ENCODE measurements at regions not wholly inside any gene's neighbourhood (a gene's known extent, or its start where the extent isn't known, plus 50 kb on each side); places are given as distances from the start of the nearest gene placed in this dataset.

DNA sequence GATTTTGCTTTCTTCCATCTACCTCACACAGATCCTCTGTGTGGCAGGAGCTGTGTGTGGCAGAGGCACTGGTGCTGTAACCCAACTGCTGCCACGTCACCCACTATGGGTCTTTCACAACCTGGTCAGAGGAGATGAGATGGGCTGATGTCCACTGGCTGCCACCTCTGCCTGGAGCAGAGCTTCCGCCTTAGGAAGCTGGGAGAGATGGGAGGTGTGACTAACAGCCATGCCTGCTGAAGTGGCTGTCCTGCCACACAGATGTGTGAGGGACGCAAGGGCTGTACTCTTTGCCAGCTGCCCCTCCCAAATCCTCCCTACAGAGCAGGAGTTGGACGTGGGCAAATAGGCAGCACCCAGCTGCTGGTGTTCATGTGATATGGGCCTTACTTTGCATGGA is 329.5 kb downstream of the GABRB3 start:
- Histone ChIP-seq H3K4me1 (ENCODE audit: low read depth, poor library complexity, severe bottlenecking) (no peaks in the 10 kb centered on the region), H3K9ac (no peak overlapping the region), H2AFZ (ENCODE audit: low read depth) (no peak overlapping the region), H4K20me1 (ENCODE audit: insufficient read depth) (no peaks in the 10 kb centered on the region), H3K79me2 (ENCODE audit: insufficient read depth, low read depth) (no peaks in the 10 kb centered on the region), H3K4me2 (no peak overlapping the region), H3K27ac (no peak overlapping the region), H3K36me3 (ENCODE audit: insufficient read depth) (no peaks in the 10 kb centered on the region), H3K4me3 (IDR thresholded peaks at IDR 0.05; ENCODE audit: insufficient read depth, low read depth, low read length) (no peak overlapping the region), H3K27me3 (ENCODE audit: insufficient read depth, low read depth) (no peaks in the 10 kb centered on the region)
- TF ChIP-seq, protein P1, sequence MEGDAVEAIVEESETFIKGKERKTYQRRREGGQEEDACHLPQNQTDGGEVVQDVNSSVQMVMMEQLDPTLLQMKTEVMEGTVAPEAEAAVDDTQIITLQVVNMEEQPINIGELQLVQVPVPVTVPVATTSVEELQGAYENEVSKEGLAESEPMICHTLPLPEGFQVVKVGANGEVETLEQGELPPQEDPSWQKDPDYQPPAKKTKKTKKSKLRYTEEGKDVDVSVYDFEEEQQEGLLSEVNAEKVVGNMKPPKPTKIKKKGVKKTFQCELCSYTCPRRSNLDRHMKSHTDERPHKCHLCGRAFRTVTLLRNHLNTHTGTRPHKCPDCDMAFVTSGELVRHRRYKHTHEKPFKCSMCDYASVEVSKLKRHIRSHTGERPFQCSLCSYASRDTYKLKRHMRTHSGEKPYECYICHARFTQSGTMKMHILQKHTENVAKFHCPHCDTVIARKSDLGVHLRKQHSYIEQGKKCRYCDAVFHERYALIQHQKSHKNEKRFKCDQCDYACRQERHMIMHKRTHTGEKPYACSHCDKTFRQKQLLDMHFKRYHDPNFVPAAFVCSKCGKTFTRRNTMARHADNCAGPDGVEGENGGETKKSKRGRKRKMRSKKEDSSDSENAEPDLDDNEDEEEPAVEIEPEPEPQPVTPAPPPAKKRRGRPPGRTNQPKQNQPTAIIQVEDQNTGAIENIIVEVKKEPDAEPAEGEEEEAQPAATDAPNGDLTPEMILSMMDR (conservative IDR thresholded peaks at IDR 0.05; ENCODE audit: low read depth, low read length): no peak

DNA sequence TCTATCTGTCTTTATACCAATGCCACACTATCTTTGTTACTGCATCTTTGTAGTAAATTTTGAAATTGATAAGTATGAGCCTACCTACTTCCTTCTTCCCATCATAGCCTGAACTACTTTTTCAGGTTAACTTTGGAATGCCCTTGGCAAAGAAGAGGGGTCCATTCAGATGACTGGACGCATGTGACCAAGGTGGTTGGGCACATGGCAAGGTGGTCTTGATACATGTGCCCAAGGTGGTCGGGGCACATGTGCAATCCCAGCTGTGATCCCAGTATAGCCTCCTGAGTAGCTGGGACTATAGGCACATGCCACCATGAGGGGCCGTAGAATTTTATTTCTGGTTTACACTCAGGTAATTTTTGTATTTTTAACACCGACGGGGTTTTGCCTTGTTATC is 330.2 kb downstream of the GABRB3 start:
- Histone ChIP-seq H3K9ac (no peak overlapping the region), H2AFZ (ENCODE audit: low read depth) (no peak overlapping the region), H3K27me3 (ENCODE audit: insufficient read depth, low read depth) (no peaks in the 10 kb centered on the region), H3K4me2 (no peak overlapping the region), H3K79me2 (ENCODE audit: insufficient read depth, low read depth) (no peaks in the 10 kb centered on the region), H3K27ac (no peak overlapping the region), H3K4me3 (IDR thresholded peaks at IDR 0.05; ENCODE audit: insufficient read depth, low read depth, low read length) (no peak overlapping the region), H4K20me1 (ENCODE audit: insufficient read depth) (no peaks in the 10 kb centered on the region), H3K4me1 (ENCODE audit: low read depth, poor library complexity, severe bottlenecking) (no peaks in the 10 kb centered on the region), H3K36me3 (ENCODE audit: insufficient read depth) (no peaks in the 10 kb centered on the region)
- TF ChIP-seq, protein P1 (conservative IDR thresholded peaks at IDR 0.05; ENCODE audit: low read depth, low read length): no peak

DNA sequence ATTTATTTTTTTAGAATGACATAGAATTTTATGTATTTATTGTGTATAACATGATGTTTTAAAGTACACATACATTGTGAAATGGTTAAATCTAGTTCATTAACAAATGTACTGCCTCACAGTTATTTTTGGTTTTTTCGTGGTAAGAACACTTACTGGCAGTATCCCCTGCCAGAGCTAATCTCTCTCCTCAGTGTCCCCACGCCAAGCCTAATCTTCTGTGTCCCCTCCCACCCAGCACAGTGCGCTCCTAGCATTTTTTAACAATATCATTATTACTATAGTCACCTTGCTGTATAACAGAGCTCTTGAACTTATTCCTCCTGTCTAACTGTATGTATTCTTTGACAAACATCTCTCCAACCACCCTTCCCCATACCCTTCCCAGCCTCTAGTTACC is 333.2 kb downstream of the GABRB3 start:
- H3K4me1 ChIP-seq (ENCODE audit: low read depth, poor library complexity, severe bottlenecking): no peaks in the 10 kb centered on the region
- H3K4me2 ChIP-seq: no peak overlapping the region
- no peaks in the 10 kb centered on the region for H3K27me3 ChIP-seq (ENCODE audit: insufficient read depth, low read depth)
- H3K27ac ChIP-seq: no peak overlapping the region
- H3K79me2 ChIP-seq (ENCODE audit: insufficient read depth, low read depth): no peaks in the 10 kb centered on the region
- H3K9ac ChIP-seq: no peak overlapping the region
- no peak overlapping the region for H3K4me3 ChIP-seq (IDR thresholded peaks at IDR 0.05; ENCODE audit: insufficient read depth, low read depth, low read length)
- TF ChIP-seq, protein P1 (conservative IDR thresholded peaks at IDR 0.05; ENCODE audit: low read depth, low read length): no peak
- H4K20me1 ChIP-seq (ENCODE audit: insufficient read depth): no peaks in the 10 kb centered on the region
- H2AFZ ChIP-seq (ENCODE audit: low read depth): no peak overlapping the region
- no peaks in the 10 kb centered on the region for H3K36me3 ChIP-seq (ENCODE audit: insufficient read depth)

DNA sequence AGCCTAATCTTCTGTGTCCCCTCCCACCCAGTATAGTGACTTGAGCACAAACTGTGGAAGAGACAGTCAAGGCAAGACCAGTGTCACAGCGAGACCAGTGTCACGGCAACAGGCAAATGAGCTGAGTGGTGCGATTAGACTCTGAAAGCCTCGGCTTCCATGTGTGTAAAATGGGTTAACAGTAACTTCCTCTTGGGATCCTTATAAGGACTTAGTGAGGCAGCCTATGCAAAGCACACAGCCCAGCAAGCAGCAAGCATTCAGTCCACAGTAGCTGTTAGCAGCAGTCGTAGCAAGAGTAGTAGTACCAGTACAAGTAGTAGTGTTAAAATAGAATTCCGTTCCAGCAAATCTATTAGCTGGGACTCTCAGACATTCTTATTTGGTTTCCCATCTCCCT is 334.1 kb downstream of the GABRB3 start:
- no peak overlapping the region for H3K27ac ChIP-seq
- no peak overlapping the region for H3K4me2 ChIP-seq
- H2AFZ ChIP-seq (ENCODE audit: low read depth): no peak overlapping the region
- no peaks in the 10 kb centered on the region for H4K20me1 ChIP-seq (ENCODE audit: insufficient read depth)
- H3K4me3 ChIP-seq (IDR thresholded peaks at IDR 0.05; ENCODE audit: insufficient read depth, low read depth, low read length): no peak overlapping the region
- no peaks in the 10 kb centered on the region for H3K79me2 ChIP-seq (ENCODE audit: insufficient read depth, low read depth)
- TF ChIP-seq, protein P1 (conservative IDR thresholded peaks at IDR 0.05; ENCODE audit: low read depth, low read length): no peak
- no peaks in the 10 kb centered on the region for H3K36me3 ChIP-seq (ENCODE audit: insufficient read depth)
- no peaks in the 10 kb centered on the region for H3K27me3 ChIP-seq (ENCODE audit: insufficient read depth, low read depth)
- H3K4me1 ChIP-seq (ENCODE audit: low read depth, poor library complexity, severe bottlenecking): no peaks in the 10 kb centered on the region
- no peak overlapping the region for H3K9ac ChIP-seq

DNA sequence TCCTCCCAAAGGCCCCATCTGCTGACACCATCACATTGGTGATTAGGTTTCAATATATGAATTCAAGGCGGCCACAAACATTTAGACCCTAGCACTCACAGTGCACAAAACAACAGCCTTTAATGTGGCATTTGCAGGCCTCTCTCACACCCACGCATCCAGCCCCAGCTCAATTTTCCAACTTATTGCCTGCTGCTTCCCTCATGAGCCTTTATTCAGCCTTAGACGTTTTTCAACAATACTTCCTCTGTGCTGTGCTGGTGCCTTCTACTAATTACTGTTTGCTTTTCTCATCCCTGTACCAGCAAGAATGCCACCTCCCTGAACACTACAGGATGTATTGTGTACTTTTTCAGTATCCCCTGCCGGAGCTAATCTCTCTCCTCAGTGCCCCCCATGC is 334.6 kb downstream of the GABRB3 start:
- Histone ChIP-seq H3K27ac (no peak overlapping the region), H3K27me3 (ENCODE audit: insufficient read depth, low read depth) (no peaks in the 10 kb centered on the region), H3K4me3 (IDR thresholded peaks at IDR 0.05; ENCODE audit: insufficient read depth, low read depth, low read length) (no peak overlapping the region), H3K4me1 (ENCODE audit: low read depth, poor library complexity, severe bottlenecking) (no peaks in the 10 kb centered on the region), H3K4me2 (no peak overlapping the region), H3K79me2 (ENCODE audit: insufficient read depth, low read depth) (no peaks in the 10 kb centered on the region), H3K36me3 (ENCODE audit: insufficient read depth) (no peaks in the 10 kb centered on the region), H3K9ac (no peak overlapping the region), H4K20me1 (ENCODE audit: insufficient read depth) (no peaks in the 10 kb centered on the region), H2AFZ (ENCODE audit: low read depth) (no peak overlapping the region)
- TF ChIP-seq, protein P1 (conservative IDR thresholded peaks at IDR 0.05; ENCODE audit: low read depth, low read length): no peak
